ENCODE measurements at regions not wholly inside any gene's neighbourhood (a gene's known extent, or its start where the extent isn't known, plus 50 kb on each side); places are given as distances from the start of the nearest gene placed in this dataset.
A peak's percentile ranks its signal among the peaks of the same experiment; 100 is the strongest.

GRCh38 chr6:113445201-113445600 lies 411.9 kb upstream of the MARCKS start:
- Histone ChIP-seq H3K27me3 (ENCODE audit: control insufficient read depth in 2 of 2, insufficient read depth in 1 of 2, low read length in 1 of 2) (no peaks in the 10 kb centered on the region), H3K4me3 (ENCODE audit: low read length in 2 of 2) (no peak overlapping the region), H3K4me1 (ENCODE audit: control insufficient read depth in 2 of 2, insufficient read depth in 2 of 2, low read length in 2 of 2) (no peaks in the 10 kb centered on the region), H3K27ac (ENCODE audit: low read depth in 1 of 2, low read length in 1 of 2) (no peak overlapping the region), H3K9me3 (ENCODE audit: control insufficient read depth in 2 of 2, insufficient read depth in 1 of 2, low read length in 1 of 2) (no peaks in the 10 kb centered on the region), H3K36me3 (ENCODE audit: control insufficient read depth in 2 of 2, insufficient read depth in 2 of 2, low read length in 1 of 2) (no peaks in the 10 kb centered on the region)
- no peak for DNase-seq (ENCODE audit: low read depth in 6 of 9, low spot score in 9 of 9)
- 98% methylated on average over 3 of the region's 3 CpGs for WGBS

GRCh38 chr6:113447088-113447831 lies 409.9 kb upstream of the MARCKS start:
- Histone ChIP-seq H3K9me3 (ENCODE audit: control insufficient read depth in 2 of 2, insufficient read depth in 1 of 2, low read length in 1 of 2) (no peaks in the 10 kb centered on the region), H3K27ac (ENCODE audit: low read depth in 1 of 2, low read length in 1 of 2) (no peak overlapping the region), H3K4me1 (ENCODE audit: control insufficient read depth in 2 of 2, insufficient read depth in 2 of 2, low read length in 2 of 2) (no peaks in the 10 kb centered on the region), H3K27me3 (ENCODE audit: control insufficient read depth in 2 of 2, insufficient read depth in 1 of 2, low read length in 1 of 2) (no peaks in the 10 kb centered on the region), H3K36me3 (ENCODE audit: control insufficient read depth in 2 of 2, insufficient read depth in 2 of 2, low read length in 1 of 2) (no peaks in the 10 kb centered on the region), H3K4me3 (ENCODE audit: low read length in 2 of 2) (no peak overlapping the region)
- no peak for DNase-seq (ENCODE audit: low read depth in 6 of 9, low spot score in 9 of 9)
- WGBS: 62% methylated on average over 5 of the region's 5 CpGs

- no peak for DNase-seq (ENCODE audit: low read depth in 6 of 9, low spot score in 9 of 9)
- H3K27ac ChIP-seq (ENCODE audit: low read depth in 1 of 2, low read length in 1 of 2): no peak overlapping the region
- no peaks in the 10 kb centered on the region for H3K27me3 ChIP-seq (ENCODE audit: control insufficient read depth in 2 of 2, insufficient read depth in 1 of 2, low read length in 1 of 2)
- H3K9me3 ChIP-seq (ENCODE audit: control insufficient read depth in 2 of 2, insufficient read depth in 1 of 2, low read length in 1 of 2): no peaks in the 10 kb centered on the region
- H3K4me3 ChIP-seq (ENCODE audit: low read length in 2 of 2): no peak overlapping the region
- H3K36me3 ChIP-seq (ENCODE audit: control insufficient read depth in 2 of 2, insufficient read depth in 2 of 2, low read length in 1 of 2): no peaks in the 10 kb centered on the region
- no peaks in the 10 kb centered on the region for H3K4me1 ChIP-seq (ENCODE audit: control insufficient read depth in 2 of 2, insufficient read depth in 2 of 2, low read length in 2 of 2)
These were observed 408.1 kb upstream of the MARCKS start for GRCh38 chr6:113449051-113449450.

DNA sequence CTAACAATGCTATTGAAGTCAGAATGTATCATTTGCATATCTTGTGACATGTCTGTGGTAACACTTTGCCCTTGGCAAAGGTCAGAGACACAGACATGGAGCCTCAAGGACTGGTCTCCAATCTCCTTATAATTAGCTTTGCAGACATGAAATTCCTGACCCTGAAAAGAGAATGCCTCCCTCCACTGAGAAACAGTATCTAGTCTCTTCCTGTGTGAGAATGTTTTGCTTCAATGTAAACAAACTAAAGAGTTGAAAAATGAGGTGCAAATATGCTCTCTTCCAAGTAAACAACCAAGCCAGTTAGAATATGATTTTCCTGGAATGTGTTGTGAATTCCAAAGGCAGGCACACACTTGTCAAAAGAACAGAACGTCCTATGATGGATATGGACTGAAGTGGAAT lies 407.1 kb upstream of the MARCKS start:
- no peaks in the 10 kb centered on the region for H3K27me3 ChIP-seq (ENCODE audit: control insufficient read depth in 2 of 2, insufficient read depth in 1 of 2, low read length in 1 of 2)
- H3K27ac ChIP-seq (ENCODE audit: low read depth in 1 of 2, low read length in 1 of 2): peak overlapping the region in 1 of 2 donors; percentile 4
- WGBS: 78% methylated on average over 1 of the region's 1 CpG
- H3K36me3 ChIP-seq (ENCODE audit: control insufficient read depth in 2 of 2, insufficient read depth in 2 of 2, low read length in 1 of 2): no peaks in the 10 kb centered on the region
- no peaks in the 10 kb centered on the region for H3K9me3 ChIP-seq (ENCODE audit: control insufficient read depth in 2 of 2, insufficient read depth in 1 of 2, low read length in 1 of 2)
- H3K4me1 ChIP-seq (ENCODE audit: control insufficient read depth in 2 of 2, insufficient read depth in 2 of 2, low read length in 2 of 2): no peaks in the 10 kb centered on the region
- H3K4me3 ChIP-seq (ENCODE audit: low read length in 2 of 2): no peak overlapping the region
- no peak for DNase-seq (ENCODE audit: low read depth in 6 of 9, low spot score in 9 of 9)

- DNase-seq (ENCODE audit: low read depth in 6 of 9, low spot score in 9 of 9): no peak
- H3K36me3 ChIP-seq (ENCODE audit: control insufficient read depth in 2 of 2, insufficient read depth in 2 of 2, low read length in 1 of 2): no peaks in the 10 kb centered on the region
- H3K9me3 ChIP-seq (ENCODE audit: control insufficient read depth in 2 of 2, insufficient read depth in 1 of 2, low read length in 1 of 2): no peaks in the 10 kb centered on the region
- H3K27ac ChIP-seq (ENCODE audit: low read depth in 1 of 2, low read length in 1 of 2): no peak overlapping the region
- no peaks in the 10 kb centered on the region for H3K27me3 ChIP-seq (ENCODE audit: control insufficient read depth in 2 of 2, insufficient read depth in 1 of 2, low read length in 1 of 2)
- 95% methylated on average over 3 of the region's 3 CpGs for WGBS
- no peaks in the 10 kb centered on the region for H3K4me1 ChIP-seq (ENCODE audit: control insufficient read depth in 2 of 2, insufficient read depth in 2 of 2, low read length in 2 of 2)
- H3K4me3 ChIP-seq (ENCODE audit: low read length in 2 of 2): no peak overlapping the region
These were observed 406.1 kb upstream of the MARCKS start for GRCh38 chr6:113451049-113451448.

GRCh38 chr6:113457198-113457597 lies 399.9 kb upstream of the MARCKS start:
- Histone ChIP-seq H3K27me3 (ENCODE audit: control insufficient read depth in 2 of 2, insufficient read depth in 1 of 2, low read length in 1 of 2) (no peaks in the 10 kb centered on the region), H3K27ac (ENCODE audit: low read depth in 1 of 2, low read length in 1 of 2) (no peak overlapping the region), H3K4me1 (ENCODE audit: control insufficient read depth in 2 of 2, insufficient read depth in 2 of 2, low read length in 2 of 2) (no peaks in the 10 kb centered on the region), H3K9me3 (ENCODE audit: control insufficient read depth in 2 of 2, insufficient read depth in 1 of 2, low read length in 1 of 2) (no peaks in the 10 kb centered on the region), H3K36me3 (ENCODE audit: control insufficient read depth in 2 of 2, insufficient read depth in 2 of 2, low read length in 1 of 2) (no peaks in the 10 kb centered on the region), H3K4me3 (ENCODE audit: low read length in 2 of 2) (no peak overlapping the region)
- no peak for DNase-seq (ENCODE audit: low read depth in 6 of 9, low spot score in 9 of 9)
- 93% methylated on average over 4 of the region's 4 CpGs for whole genome bisulfite sequencing

- H3K36me3 ChIP-seq (ENCODE audit: control insufficient read depth in 2 of 2, insufficient read depth in 2 of 2, low read length in 1 of 2): no peaks in the 10 kb centered on the region
- no peaks in the 10 kb centered on the region for H3K27me3 ChIP-seq (ENCODE audit: control insufficient read depth in 2 of 2, insufficient read depth in 1 of 2, low read length in 1 of 2)
- no peaks in the 10 kb centered on the region for H3K4me1 ChIP-seq (ENCODE audit: control insufficient read depth in 2 of 2, insufficient read depth in 2 of 2, low read length in 2 of 2)
- no peak for DNase-seq (ENCODE audit: low read depth in 6 of 9, low spot score in 9 of 9)
- no peak overlapping the region for H3K27ac ChIP-seq (ENCODE audit: low read depth in 1 of 2, low read length in 1 of 2)
- no peaks in the 10 kb centered on the region for H3K9me3 ChIP-seq (ENCODE audit: control insufficient read depth in 2 of 2, insufficient read depth in 1 of 2, low read length in 1 of 2)
- 92% methylated on average over 2 of the region's 2 CpGs for WGBS
- no peak overlapping the region for H3K4me3 ChIP-seq (ENCODE audit: low read length in 2 of 2)
These were observed 399.4 kb upstream of the MARCKS start for GRCh38 chr6:113457751-113458150.

DNA sequence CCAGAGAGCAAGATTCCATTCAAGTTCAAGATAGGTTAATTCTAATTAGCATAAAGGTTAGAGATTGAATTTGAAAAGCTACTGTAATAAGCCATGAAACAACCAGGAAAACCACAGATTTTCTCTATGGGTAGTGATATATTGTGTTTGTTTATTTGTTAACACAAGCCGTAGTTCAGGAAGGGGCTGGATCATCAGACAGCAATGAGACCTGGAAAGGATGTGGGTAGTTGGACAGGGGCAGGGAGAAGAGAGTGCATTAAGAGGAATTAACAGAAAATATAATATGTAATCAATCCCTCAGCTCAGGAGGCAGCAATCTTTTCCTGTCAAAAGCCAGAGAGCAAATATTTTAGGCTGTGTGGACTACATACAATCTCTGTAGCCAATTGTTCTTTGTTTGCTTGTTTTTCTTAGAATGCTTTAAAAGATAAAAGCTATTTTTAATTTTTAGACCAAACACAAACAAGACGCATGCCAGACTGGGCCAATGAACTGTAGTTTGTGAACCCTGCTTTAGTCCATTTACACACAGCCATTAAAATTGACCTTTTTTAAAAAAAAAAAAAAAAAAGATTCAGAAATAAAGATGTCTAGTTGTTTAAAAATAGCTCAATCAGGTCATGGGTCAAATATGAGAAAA lies 398.7 kb upstream of the MARCKS start:
- H3K4me1 ChIP-seq (ENCODE audit: control insufficient read depth in 2 of 2, insufficient read depth in 2 of 2, low read length in 2 of 2): no peaks in the 10 kb centered on the region
- no peaks in the 10 kb centered on the region for H3K36me3 ChIP-seq (ENCODE audit: control insufficient read depth in 2 of 2, insufficient read depth in 2 of 2, low read length in 1 of 2)
- H3K9me3 ChIP-seq (ENCODE audit: control insufficient read depth in 2 of 2, insufficient read depth in 1 of 2, low read length in 1 of 2): no peaks in the 10 kb centered on the region
- 63% methylated on average over 2 of the region's 2 CpGs for WGBS
- H3K4me3 ChIP-seq (ENCODE audit: low read length in 2 of 2): no peak overlapping the region
- H3K27me3 ChIP-seq (ENCODE audit: control insufficient read depth in 2 of 2, insufficient read depth in 1 of 2, low read length in 1 of 2): no peaks in the 10 kb centered on the region
- no peak overlapping the region for H3K27ac ChIP-seq (ENCODE audit: low read depth in 1 of 2, low read length in 1 of 2)
- no peak for DNase-seq (ENCODE audit: low read depth in 6 of 9, low spot score in 9 of 9)

GRCh38 chr6:113461153-113461932 lies 395.8 kb upstream of the MARCKS start:
- Histone ChIP-seq H3K36me3 (ENCODE audit: control insufficient read depth in 2 of 2, insufficient read depth in 2 of 2, low read length in 1 of 2) (no peaks in the 10 kb centered on the region), H3K27ac (ENCODE audit: low read depth in 1 of 2, low read length in 1 of 2) (no peak overlapping the region), H3K4me3 (ENCODE audit: low read length in 2 of 2) (no peak overlapping the region), H3K9me3 (ENCODE audit: control insufficient read depth in 2 of 2, insufficient read depth in 1 of 2, low read length in 1 of 2) (no peaks in the 10 kb centered on the region), H3K27me3 (ENCODE audit: control insufficient read depth in 2 of 2, insufficient read depth in 1 of 2, low read length in 1 of 2) (no peaks in the 10 kb centered on the region), H3K4me1 (ENCODE audit: control insufficient read depth in 2 of 2, insufficient read depth in 2 of 2, low read length in 2 of 2) (no peaks in the 10 kb centered on the region)
- 94% methylated on average over 4 of the region's 4 CpGs for WGBS
- DNase-seq (ENCODE audit: low read depth in 6 of 9, low spot score in 9 of 9): no peak

Data from thymus (tissue), 11 donors.